Activated CD8-positive, alpha-beta memory T cell treated with anti-CD3 and anti-CD28 coated beads, Interleukin-2, amount 50 U/mL, for 4 hours (primary cell): ENCODE measurements at regions not wholly inside any gene's neighbourhood (a gene's known extent, or its start where the extent isn't known, plus 50 kb on each side); places are given as distances from the start of the nearest gene placed in this dataset.

ENCODE experiments used
- DNase-seq: peaks from one replicate; pipeline ENCODE4 v3.0.0-alpha.2; 2020

DNA sequence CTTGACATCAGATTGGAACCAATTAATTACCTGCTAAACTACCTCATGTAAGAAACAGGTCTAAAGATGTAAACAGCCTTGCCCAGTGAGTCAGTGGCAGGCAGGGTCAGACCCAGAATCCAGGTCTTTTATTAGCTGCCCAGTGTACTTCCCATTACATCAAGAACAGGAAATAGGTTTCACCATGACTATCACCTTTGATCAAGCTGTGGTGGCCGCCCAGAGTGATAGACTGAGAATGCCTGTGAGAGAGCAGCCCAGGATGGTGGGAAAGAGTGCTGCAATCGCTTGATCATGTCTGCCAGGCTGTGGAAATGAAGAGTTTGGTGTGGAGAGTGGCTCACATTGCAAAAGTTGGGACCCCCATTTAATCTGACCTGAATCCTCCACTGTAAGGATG is 61.3 kb upstream of the PIAS1 start:
- DNase-seq: no peak

DNA sequence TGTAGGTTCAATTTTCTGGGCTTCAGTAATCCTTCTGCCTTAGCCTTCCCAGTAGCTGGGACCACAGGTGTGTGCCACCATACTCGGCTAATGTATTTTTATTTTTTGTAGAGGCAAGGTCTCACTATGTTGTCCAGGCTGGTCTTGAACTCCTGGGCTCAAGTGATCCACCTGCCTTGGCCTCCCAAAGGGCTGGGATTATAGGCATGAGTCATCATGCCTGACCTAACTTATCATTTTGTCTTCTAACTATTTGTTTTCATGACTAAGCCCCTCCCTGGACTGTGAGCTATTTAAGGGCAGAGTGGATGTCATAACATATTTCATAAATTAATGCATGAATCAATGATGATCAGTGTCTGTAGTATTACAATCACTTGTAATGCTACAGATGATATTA is 56.1 kb upstream of the PIAS1 start:
- DNase-seq: no peak

DNA sequence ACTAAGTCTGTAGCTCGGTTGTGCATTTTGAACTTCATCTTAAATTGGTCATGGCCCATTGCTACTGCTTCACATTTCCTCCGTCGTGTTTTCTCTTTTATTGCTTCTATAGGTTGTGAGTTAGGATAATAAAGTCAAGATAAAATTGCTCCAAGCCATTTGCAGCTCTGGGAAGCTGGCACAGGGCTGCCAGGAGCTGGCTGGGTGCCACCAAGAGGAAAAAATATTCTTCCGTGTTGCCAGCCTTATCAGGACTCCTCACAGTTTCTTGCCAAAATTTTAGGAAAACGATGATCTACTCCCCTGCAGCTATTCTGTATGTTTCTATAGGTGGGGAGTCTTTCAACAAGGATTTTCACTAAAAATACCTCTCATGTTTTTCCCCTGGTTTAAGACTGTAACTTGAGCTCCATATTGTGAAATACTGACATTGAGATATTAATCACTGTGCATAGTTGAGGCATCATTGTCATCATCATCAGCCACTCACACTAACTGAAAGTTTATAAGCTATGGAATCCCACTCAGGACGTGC is 55.4 kb upstream of the PIAS1 start:
- DNase-seq: no peak

DNA sequence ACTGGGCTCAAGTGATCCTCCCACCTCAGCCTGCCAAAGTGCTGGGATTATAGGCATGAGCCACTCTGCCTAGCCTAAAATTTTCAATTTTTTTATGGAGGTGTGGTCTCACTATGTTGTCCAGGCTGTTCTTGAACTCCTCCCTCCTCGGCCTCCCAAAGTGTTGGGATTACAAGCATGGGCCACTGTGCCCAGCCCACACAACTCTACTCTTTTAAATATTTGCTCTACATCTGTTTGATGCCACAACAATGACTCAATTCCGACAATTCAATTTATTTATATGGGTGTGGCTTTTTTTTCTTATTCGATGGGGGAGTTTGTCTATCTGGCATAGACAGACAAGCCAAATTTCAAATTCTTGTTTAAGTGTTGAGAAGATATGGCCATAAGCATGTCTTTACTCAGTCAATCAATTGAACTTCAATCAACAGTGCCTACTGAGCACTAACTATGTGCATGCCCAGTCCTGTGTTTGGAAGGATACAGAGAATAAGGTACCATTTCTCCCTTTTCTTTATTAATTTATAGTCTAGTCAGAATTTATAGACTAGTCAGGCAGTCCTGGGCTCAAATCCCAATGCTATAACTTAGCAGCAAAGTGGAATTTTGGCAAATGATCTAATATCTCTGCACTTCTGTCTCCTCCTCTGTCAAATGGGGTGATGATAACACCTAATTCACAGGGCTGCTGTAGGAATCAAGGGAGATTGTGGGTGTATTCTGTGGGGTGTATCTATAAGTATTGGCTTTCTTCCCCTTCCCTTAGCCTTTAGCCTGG is 54.6 kb upstream of the PIAS1 start:
- DNase-seq: no peak

GRCh38 chr15:68000754-68001153 is 53.4 kb upstream of the PIAS1 start:
- no peak for DNase-seq

GRCh38 chr15:68001811-68002210 is 52.3 kb upstream of the PIAS1 start:
- no peak for DNase-seq

GRCh38 chr15:68003297-68003696 is 50.8 kb upstream of the PIAS1 start:
- no peak for DNase-seq
